SK-N-SH treated with all-trans-retinoic acid at 6 μM for 48 hours (cell line): ENCODE measurements at regions not wholly inside any gene's neighbourhood (a gene's known extent, or its start where the extent isn't known, plus 50 kb on each side); places are given as distances from the start of the nearest gene placed in this dataset.

Experiments
- ATAC-seq: fragments of 200-7000 bp; cut with Tn5 transposase; 3 replicates; pipeline ENCODE4 v1.9.1; 2020; ENCODE audit warnings: mild to moderate bottlenecking, moderate library complexity
- BACH2 ChIP-seq: fragments of 250-450 bp; sonication (Bioruptor Pico); IDR thresholded peaks from 2 replicates; pipeline ENCODE4 v1.9.0; 2021; ENCODE audit warnings: mild to moderate bottlenecking, borderline replicate concordance
- CREB5 ChIP-seq: fragments of 250-450 bp; sonication (Bioruptor Pico); IDR thresholded peaks from 2 replicates; pipeline ENCODE4 v1.5.1; 2020; ENCODE audit warnings: low read depth, mild to moderate bottlenecking, moderate library complexity
- CSDC2 ChIP-seq: fragments of 250-450 bp; sonication (Bioruptor Pico); IDR thresholded peaks from 2 replicates; pipeline ENCODE4 v1.5.0; 2020; ENCODE audit warnings: mild to moderate bottlenecking, moderate library complexity
- CSRNP3 ChIP-seq: fragments of 250-450 bp; sonication (Bioruptor Pico); IDR thresholded peaks from 2 replicates; pipeline ENCODE4 v1.5.1; 2021; ENCODE audit warnings: mild to moderate bottlenecking, moderate library complexity
- GLIS3 ChIP-seq: fragments of 250-450 bp; sonication (Bioruptor Pico); IDR thresholded peaks from 2 replicates; pipeline ENCODE4 v1.5.0; 2020; ENCODE audit warnings: mild to moderate bottlenecking, moderate library complexity
- ISL1 ChIP-seq: fragments of 250-450 bp; sonication (Bioruptor Pico); IDR thresholded peaks from 2 replicates; pipeline ENCODE4 v2.1.2; 2022; ENCODE audit warnings: mild to moderate bottlenecking, moderate library complexity
- OSR1 ChIP-seq: fragments of 250-450 bp; sonication (Bioruptor Pico); IDR thresholded peaks from 2 replicates; pipeline ENCODE4 v1.8.0; 2022; ENCODE audit warnings: moderate library complexity, mild to moderate bottlenecking, inconsistent platforms
- PATZ1 ChIP-seq: fragments of 250-450 bp; sonication (Bioruptor Pico); IDR thresholded peaks from 2 replicates; pipeline ENCODE4 v1.8.0; 2020; ENCODE audit warnings: mild to moderate bottlenecking, moderate library complexity, borderline replicate concordance
- POU6F1 ChIP-seq: fragments of 250-450 bp; sonication (Bioruptor Pico); IDR thresholded peaks from 2 replicates; pipeline ENCODE4 v1.8.0; 2021; ENCODE audit warnings: low read depth, mild to moderate bottlenecking, moderate library complexity, borderline replicate concordance
- PPARA ChIP-seq: fragments of 250-450 bp; sonication (Bioruptor Pico); IDR thresholded peaks from 2 replicates; pipeline ENCODE4 v1.5.0; 2020; ENCODE audit warnings: mild to moderate bottlenecking, borderline replicate concordance
- RARB ChIP-seq: fragments of 250-450 bp; sonication (Bioruptor Pico); IDR thresholded peaks from 2 replicates; pipeline ENCODE4 v1.8.0; 2021; ENCODE audit warnings: mild to moderate bottlenecking, moderate library complexity
- SNAI2 ChIP-seq: fragments of 250-450 bp; sonication (Bioruptor Pico); IDR thresholded peaks from 2 replicates; pipeline ENCODE4 v1.5.0; 2020; ENCODE audit warnings: mild to moderate bottlenecking, moderate library complexity
- TOX ChIP-seq: fragments of 250-450 bp; sonication (Bioruptor Pico); IDR thresholded peaks from 2 replicates; pipeline ENCODE4 v1.8.0; 2021; ENCODE audit warnings: mild to moderate bottlenecking, moderate library complexity, borderline replicate concordance
- TSHZ2 ChIP-seq: fragments of 250-450 bp; sonication (Bioruptor Pico); IDR thresholded peaks from 2 replicates; pipeline ENCODE4 v1.5.0; 2020; ENCODE audit warnings: mild to moderate bottlenecking, moderate library complexity
- ZC3H10 ChIP-seq: fragments of 250-450 bp; sonication (Bioruptor Pico); IDR thresholded peaks from 2 replicates; pipeline ENCODE4 v1.5.1; 2021; ENCODE audit warnings: mild to moderate bottlenecking, moderate library complexity
- ZFP3 ChIP-seq: fragments of 250-450 bp; sonication (Bioruptor Pico); IDR thresholded peaks from 2 replicates; pipeline ENCODE4 v1.5.0; 2020; ENCODE audit warnings: mild to moderate bottlenecking, moderate library complexity
- ZFP30 ChIP-seq: fragments of 450-650 bp; formaldehyde crosslinking; IDR thresholded peaks from 2 replicates; pipeline ENCODE4 v1.5.0; 2022; ENCODE audit warnings: mild to moderate bottlenecking, moderate library complexity
- ZNF565 ChIP-seq: fragments of 450-650 bp; formaldehyde crosslinking; conservative IDR thresholded peaks from 2 replicates; pipeline ENCODE4 v1.5.0; 2020; ENCODE audit warnings: low read depth, mild to moderate bottlenecking, moderate library complexity
- ZNF70 ChIP-seq: fragments of 450-650 bp; formaldehyde crosslinking; IDR thresholded peaks from 2 replicates; pipeline ENCODE4 v1.5.0; 2020; ENCODE audit warnings: mild to moderate bottlenecking, moderate library complexity
- ZNF8 ChIP-seq: fragments of 450-650 bp; formaldehyde crosslinking; IDR thresholded peaks from 2 replicates; pipeline ENCODE4 v1.5.0; 2020; ENCODE audit warnings: mild to moderate bottlenecking, moderate library complexity

- TF ChIP-seq ZFP30 (no peak), ZC3H10 (CRISPR knock-in tag) (no peak), TSHZ2 (no peak), BACH2 (CRISPR knock-in tag) (no peak), CSDC2 (CRISPR knock-in tag) (no peak), ISL1 (CRISPR knock-in tag) (no peak), POU6F1 (CRISPR knock-in tag) (no peak), ZFP3 (CRISPR knock-in tag) (no peak), ZNF70 (no peak), SNAI2 (CRISPR knock-in tag) (no peak), PATZ1 (no peak), PPARA (CRISPR knock-in tag) (no peak), TOX (CRISPR knock-in tag) (no peak), RARB (CRISPR knock-in tag) (no peak), CSRNP3 (CRISPR knock-in tag) (no peak), ZNF565 (no peak), CREB5 (CRISPR knock-in tag) (no peak), ZNF8 (CRISPR knock-in tag) (no peak), GLIS3 (no peak)
Observed at GRCh38 chr16:54417384-54417783, 130.8 kb upstream of the IRX3 start.

GRCh38 chr16:54414671-54415070 is 128.1 kb upstream of the IRX3 start:
- TF ChIP-seq ZFP3 (CRISPR knock-in tag): no peak
- TF ChIP-seq, all 23 proteins: peak for 0
- no peak for ATAC-seq

More at GRCh38 chr16:54417384-54417783, 130.8 kb upstream of the IRX3 start:
- ATAC-seq: no peak

GRCh38 chr16:54412777-54413455 is 126.3 kb upstream of the IRX3 start:
- TF ChIP-seq ZFP3 (CRISPR knock-in tag) (no peak), SNAI2 (CRISPR knock-in tag) (no peak), RARB (CRISPR knock-in tag) (no peak), OSR1 (CRISPR knock-in tag) (no peak), TOX (CRISPR knock-in tag) (no peak), ZFP30 (no peak), POU6F1 (CRISPR knock-in tag) (no peak), ZNF8 (CRISPR knock-in tag) (no peak), CSDC2 (CRISPR knock-in tag) (no peak), ISL1 (CRISPR knock-in tag) (no peak), ZNF565 (no peak), CREB5 (CRISPR knock-in tag) (no peak), ZNF70 (no peak), PPARA (CRISPR knock-in tag) (no peak), GLIS3 (no peak)
- no peak for ATAC-seq
